ENCODE measurements at regions not wholly inside any gene's neighbourhood (a gene's known extent, or its start where the extent isn't known, plus 50 kb on each side); places are given as distances from the start of the nearest gene placed in this dataset.

DNA sequence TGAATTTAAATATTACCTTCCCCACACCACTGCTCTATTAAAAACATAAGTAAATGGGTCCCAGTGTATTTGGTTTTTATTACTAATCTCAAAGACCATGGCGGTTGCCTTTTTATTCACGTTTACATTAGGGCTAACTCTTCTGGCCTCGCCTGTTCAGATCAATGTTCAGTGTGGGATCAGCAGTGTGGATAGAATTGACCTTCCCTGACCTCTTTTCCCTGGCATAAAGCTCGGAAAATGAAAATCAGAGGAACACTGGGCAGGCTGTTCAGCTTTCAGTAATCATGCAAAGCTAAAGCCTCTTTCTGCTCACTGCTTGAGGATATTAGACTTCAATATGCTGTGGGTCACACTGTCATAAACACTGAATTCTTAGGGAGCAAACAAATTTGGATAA is 422.6 kb upstream of the ONECUT1 start:
- no peak overlapping the region for H4K5ac ChIP-seq (ENCODE audit: insufficient read length, low read depth, low read length)
- no peak overlapping the region for H2AFZ ChIP-seq (ENCODE audit: low read length)
- no peak for TF ChIP-seq CTCF (conservative IDR thresholded peaks at IDR 0.05)
- H2BK20ac ChIP-seq (ENCODE audit: low read depth, low read length, poor library complexity, severe bottlenecking), result no peak overlapping the region
- H3K27me3 ChIP-seq (ENCODE audit: insufficient read depth, low read length), result no peaks in the 10 kb centered on the region
- H3K27ac ChIP-seq (ENCODE audit: insufficient read length, low read depth, low read length), result no peak overlapping the region
- H3K4ac ChIP-seq (ENCODE audit: low read depth, low read length), result no peak overlapping the region
- no peaks in the 10 kb centered on the region for H4K20me1 ChIP-seq (ENCODE audit: control insufficient read depth, insufficient read depth, insufficient read length)
- no peak overlapping the region for H3T11ph ChIP-seq (ENCODE audit: low read length)
- no peaks in the 10 kb centered on the region for H3K79me2 ChIP-seq (ENCODE audit: insufficient read depth, low read length)
- H3K23me2 ChIP-seq (ENCODE audit: insufficient read length, low read depth, low read length, poor library complexity, severe bottlenecking), result no peaks in the 10 kb centered on the region
- DNase-seq, result no peak
- Mint-ChIP-seq H3K36me3 (ENCODE audit: insufficient read depth in 1 of 3, low read depth in 3 of 3) (no peaks in the 10 kb centered on the region), H3K27ac (no peak overlapping the region), H3K4me3 (no peak overlapping the region), H3K9me3 (no peaks in the 10 kb centered on the region), H3K4me1 (peaks cover 8 to 11% of the 10 kb centered on the region in 2 experiments), H3K27me3 (ENCODE audit: low read depth) (no peaks in the 10 kb centered on the region; the same call in none of the 2 replicates)
- no CpG with 5 or more reads among the region's 4 CpGs for WGBS (ENCODE audit: extremely low coverage, insufficient read length, low lambda C conversion rate)
- no peak overlapping the region for H3K4me2 ChIP-seq (ENCODE audit: insufficient read depth, insufficient read length, low read length)
- no peak overlapping the region for H2BK120ac ChIP-seq (ENCODE audit: low read depth, low read length, poor library complexity, severe bottlenecking)
- no peak overlapping the region for H2AK5ac ChIP-seq (ENCODE audit: insufficient read length, low read length)
- H3K18ac ChIP-seq (ENCODE audit: insufficient read length, low read depth, low read length), result no peak overlapping the region
- no peak overlapping the region for H4K8ac ChIP-seq (replicated peaks; ENCODE audit: insufficient read length, low read depth, low read length)
- H2BK12ac ChIP-seq (ENCODE audit: insufficient read length, low read depth, low read length), result no peak overlapping the region
- no peak overlapping the region for H3K9ac ChIP-seq (ENCODE audit: extremely low read depth, insufficient read length, low read length)
- no peaks in the 10 kb centered on the region for H3K4me1 ChIP-seq (ENCODE audit: insufficient read depth, low read length)
- H3K56ac ChIP-seq (ENCODE audit: insufficient read length, low read depth, low read length), result no peak overlapping the region
- H2BK5ac ChIP-seq (ENCODE audit: insufficient read length, low read length), result no peak overlapping the region
- H3K23ac ChIP-seq (ENCODE audit: insufficient read length, low read depth, low read length), result no peak overlapping the region
- no peak overlapping the region for H3K14ac ChIP-seq (ENCODE audit: insufficient read depth, low read length)
- H2BK15ac ChIP-seq (ENCODE audit: low read depth, low read length), result no peak overlapping the region
- H4K91ac ChIP-seq (ENCODE audit: insufficient read length, low read depth, low read length), result no peak overlapping the region
- H3K9me3 ChIP-seq (ENCODE audit: control insufficient read depth, low read depth, low read length), result no peaks in the 10 kb centered on the region
- no peaks in the 10 kb centered on the region for H3K79me1 ChIP-seq (ENCODE audit: insufficient read depth, low read depth, low read length, poor library complexity, severe bottlenecking)
